GM12873 (cell line): ENCODE measurements at regions not wholly inside any gene's neighbourhood (a gene's known extent, or its start where the extent isn't known, plus 50 kb on each side); places are given as distances from the start of the nearest gene placed in this dataset.

Experiments
- CTCF ChIP-seq: IDR thresholded peaks from 2 replicates; pipeline ENCODE4 v1.5.1; 2012; ENCODE audit warnings: low read depth, mild to moderate bottlenecking, moderate library complexity, low read length, control low read depth; ENCODE audit not compliant: insufficient read depth; ENCODE audit errors: missing control alignments

- TF ChIP-seq CTCF = no peak
Measured at GRCh38 chr10:123470336-123470921, 195.7 kb upstream of the GPR26 start.

- no peak for TF ChIP-seq CTCF
Measured at GRCh38 chr10:123471811-123472210, 194.3 kb upstream of the GPR26 start.

- TF ChIP-seq CTCF = no peak
Measured at GRCh38 chr10:123472606-123473005, 193.5 kb upstream of the GPR26 start.

DNA sequence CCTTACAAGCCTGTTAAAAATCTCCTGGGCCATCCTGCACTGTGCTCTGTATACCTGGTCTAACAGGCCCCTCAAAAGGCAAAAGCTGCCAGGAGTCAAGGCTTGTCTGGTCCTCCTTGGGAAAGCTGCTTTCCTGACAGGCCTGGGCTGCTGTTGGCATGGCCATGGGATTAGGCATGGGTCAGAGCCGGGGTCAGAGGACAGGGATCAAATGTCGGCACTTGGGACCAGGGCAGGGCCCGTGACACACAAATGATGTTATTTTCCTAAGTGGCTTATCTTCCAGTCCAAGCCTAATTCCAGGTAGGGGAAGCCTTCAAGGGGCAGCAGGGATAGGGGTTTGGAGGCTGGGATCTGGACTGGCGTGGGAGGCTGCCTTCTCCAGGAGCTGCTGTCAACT, 191.5 kb upstream of the GPR26 start:
- TF ChIP-seq CTCF = no peak

DNA sequence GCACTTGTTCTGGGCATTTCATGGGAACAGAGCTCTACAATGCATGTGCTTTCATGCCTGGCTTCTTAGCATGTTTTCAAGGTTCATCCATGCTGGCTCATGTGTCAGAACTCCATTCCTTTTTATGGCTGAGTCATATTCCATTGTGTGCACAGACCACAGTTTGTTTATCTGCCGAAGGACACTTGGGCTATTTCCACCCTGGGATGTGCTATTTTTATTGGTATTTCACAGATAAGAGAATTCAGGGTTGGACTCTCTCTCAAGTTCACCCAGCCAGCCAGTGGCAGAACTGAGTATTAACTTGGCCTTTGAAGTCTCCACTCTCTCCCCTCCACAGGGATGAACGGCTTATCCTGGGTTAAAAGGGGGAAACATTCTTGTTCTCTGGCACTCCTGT, 190.7 kb upstream of the GPR26 start:
- TF ChIP-seq CTCF = no peak

- no peak for TF ChIP-seq CTCF
Measured at GRCh38 chr10:123478116-123478515, 188.0 kb upstream of the GPR26 start.

DNA sequence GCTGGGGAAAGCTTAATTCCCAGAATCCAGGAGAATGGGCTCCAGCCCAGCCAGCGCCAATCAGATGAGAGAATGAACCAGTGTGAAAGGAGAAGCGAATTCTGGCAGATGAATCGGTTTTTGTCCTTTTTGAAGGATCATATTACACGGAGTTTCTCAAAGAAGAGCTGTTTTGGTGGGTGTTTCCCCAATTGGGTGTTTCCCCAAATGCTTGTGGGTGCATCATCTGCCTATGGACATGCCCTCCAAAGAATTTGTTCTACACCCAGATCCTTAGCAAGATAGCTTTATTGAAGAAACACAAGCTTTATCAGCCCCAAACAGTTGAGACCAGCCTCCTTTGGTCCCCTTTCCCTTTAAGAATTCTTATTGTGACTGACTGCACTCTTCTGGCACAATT, 186.5 kb upstream of the GPR26 start:
- no peak for TF ChIP-seq CTCF
